ENCODE measurements at regions not wholly inside any gene's neighbourhood (a gene's known extent, or its start where the extent isn't known, plus 50 kb on each side); places are given as distances from the start of the nearest gene placed in this dataset.

GRCh38 chrX:22429704-22430103 lies 157.0 kb downstream of the CBLL2 start:
- Histone ChIP-seq H3F3A (ENCODE audit: insufficient read depth, low read depth) (no peaks in the 10 kb centered on the region), H3K79me2 (ENCODE audit: low read depth) (no peaks in the 10 kb centered on the region), H3K36me3 (ENCODE audit: low read depth) (no peaks in the 10 kb centered on the region), H3K4me1 (replicated peaks; ENCODE audit: insufficient read depth) (no peaks in the 10 kb centered on the region), H3K9me3 (ENCODE audit: insufficient read depth, low read depth) (no peaks in the 10 kb centered on the region), H3K9me2 (ENCODE audit: insufficient read depth) (no peaks in the 10 kb centered on the region), H2AFZ (no peak overlapping the region), H3K27me3 (ENCODE audit: insufficient read depth, low read depth) (no peaks in the 10 kb centered on the region), H4K20me1 (ENCODE audit: insufficient read depth) (no peaks in the 10 kb centered on the region), H3K27ac (no peak overlapping the region), H3K4me2 (no peak overlapping the region), H3K4me3 (no peak overlapping the region)
- no peak for DNase-seq
- ChIA-PET CTCF (no interaction called here), POLR2A (ENCODE audit: unreplicated experiment) (no interaction called here)
- no TSS peak for BruUV-seq (replicated peaks)
- TF ChIP-seq EZH2 (IDR thresholded peaks at IDR 0.05; ENCODE audit: low read depth) (no peak), CTCF (conservative IDR thresholded peaks at IDR 0.05) (no peak)
- intact Hi-C loops (cut with micrococcal nuclease; ENCODE audit: unreplicated experiment): no loop called here

- Histone ChIP-seq H3K27ac (no peak overlapping the region), H2AFZ (no peak overlapping the region), H3K27me3 (ENCODE audit: insufficient read depth, low read depth) (no peaks in the 10 kb centered on the region), H3K79me2 (ENCODE audit: low read depth) (no peaks in the 10 kb centered on the region), H3K9me3 (ENCODE audit: insufficient read depth, low read depth) (no peaks in the 10 kb centered on the region), H3K4me1 (replicated peaks; ENCODE audit: insufficient read depth) (no peaks in the 10 kb centered on the region), H4K20me1 (ENCODE audit: insufficient read depth) (no peaks in the 10 kb centered on the region), H3K4me2 (no peak overlapping the region), H3K36me3 (ENCODE audit: low read depth) (no peaks in the 10 kb centered on the region), H3K9me2 (ENCODE audit: insufficient read depth) (no peaks in the 10 kb centered on the region), H3F3A (ENCODE audit: insufficient read depth, low read depth) (no peaks in the 10 kb centered on the region), H3K4me3 (no peak overlapping the region)
- no peak for DNase-seq
- BruUV-seq (replicated peaks): no TSS peak
- intact Hi-C loops (cut with micrococcal nuclease; ENCODE audit: unreplicated experiment): no loop called here
- ChIA-PET POLR2A (ENCODE audit: unreplicated experiment) (no interaction called here), CTCF (no interaction called here)
- TF ChIP-seq CTCF (conservative IDR thresholded peaks at IDR 0.05) (no peak), EZH2 (IDR thresholded peaks at IDR 0.05; ENCODE audit: low read depth) (no peak)
Observed at GRCh38 chrX:22430701-22431100, 158.0 kb downstream of the CBLL2 start.

GRCh38 chrX:22433292-22434070 lies 160.8 kb downstream of the CBLL2 start:
- no peaks in the 10 kb centered on the region for H3K9me2 ChIP-seq (ENCODE audit: insufficient read depth)
- TF ChIP-seq CTCF (conservative IDR thresholded peaks at IDR 0.05): no peak
- no peak for TF ChIP-seq EZH2 (IDR thresholded peaks at IDR 0.05; ENCODE audit: low read depth)
- intact Hi-C loops (cut with micrococcal nuclease; ENCODE audit: unreplicated experiment): no loop called here
- DNase-seq: no peak
- H3K36me3 ChIP-seq (ENCODE audit: low read depth): no peaks in the 10 kb centered on the region
- H3K4me3 ChIP-seq: no peak overlapping the region
- BruUV-seq (replicated peaks): no TSS peak
- no peak overlapping the region for H3K27ac ChIP-seq
- CTCF ChIA-PET: no interaction called here
- H2AFZ ChIP-seq: no peak overlapping the region
- no peaks in the 10 kb centered on the region for H3K79me2 ChIP-seq (ENCODE audit: low read depth)
- POLR2A ChIA-PET (ENCODE audit: unreplicated experiment): no interaction called here
- H3K4me2 ChIP-seq: no peak overlapping the region
- no peaks in the 10 kb centered on the region for H4K20me1 ChIP-seq (ENCODE audit: insufficient read depth)
- no peaks in the 10 kb centered on the region for H3K9me3 ChIP-seq (ENCODE audit: insufficient read depth, low read depth)
- H3F3A ChIP-seq (ENCODE audit: insufficient read depth, low read depth): no peaks in the 10 kb centered on the region
- H3K27me3 ChIP-seq (ENCODE audit: insufficient read depth, low read depth): no peaks in the 10 kb centered on the region
- H3K4me1 ChIP-seq (replicated peaks; ENCODE audit: insufficient read depth): no peaks in the 10 kb centered on the region
